ENCODE measurements at regions not wholly inside any gene's neighbourhood (a gene's known extent, or its start where the extent isn't known, plus 50 kb on each side); places are given as distances from the start of the nearest gene placed in this dataset.

DNA sequence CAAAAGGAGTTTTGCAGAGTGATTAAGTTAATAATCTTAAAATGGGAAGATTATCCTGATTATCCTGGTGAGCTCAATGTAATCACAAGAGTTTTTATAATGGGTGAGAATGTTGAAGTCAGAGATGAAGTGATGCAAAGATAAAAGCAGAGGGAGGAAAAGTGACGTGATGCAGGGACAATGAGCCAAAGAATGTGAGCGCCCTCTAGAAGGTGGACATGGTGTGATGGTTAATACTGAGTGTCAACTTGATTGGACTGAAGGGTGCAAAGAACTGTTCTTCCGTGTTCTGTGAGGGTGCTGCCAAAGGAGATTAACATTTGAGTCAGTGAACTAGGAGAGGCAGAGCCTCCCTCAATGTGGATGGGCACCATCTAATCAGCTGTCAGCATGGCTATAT lies 569.6 kb upstream of the AGTR1 start:
- no peak for DNase-seq (ENCODE audit: low spot score)
- CTCF ChIA-PET = interaction anchor here (0.6 kb wide), 1 partner anchor 336 kb away, joined by 3 read pairs; no protein-coding TSS in a partner anchor
- H3K27ac ChIP-seq = no peak overlapping the region
- TF ChIP-seq, protein P1, sequence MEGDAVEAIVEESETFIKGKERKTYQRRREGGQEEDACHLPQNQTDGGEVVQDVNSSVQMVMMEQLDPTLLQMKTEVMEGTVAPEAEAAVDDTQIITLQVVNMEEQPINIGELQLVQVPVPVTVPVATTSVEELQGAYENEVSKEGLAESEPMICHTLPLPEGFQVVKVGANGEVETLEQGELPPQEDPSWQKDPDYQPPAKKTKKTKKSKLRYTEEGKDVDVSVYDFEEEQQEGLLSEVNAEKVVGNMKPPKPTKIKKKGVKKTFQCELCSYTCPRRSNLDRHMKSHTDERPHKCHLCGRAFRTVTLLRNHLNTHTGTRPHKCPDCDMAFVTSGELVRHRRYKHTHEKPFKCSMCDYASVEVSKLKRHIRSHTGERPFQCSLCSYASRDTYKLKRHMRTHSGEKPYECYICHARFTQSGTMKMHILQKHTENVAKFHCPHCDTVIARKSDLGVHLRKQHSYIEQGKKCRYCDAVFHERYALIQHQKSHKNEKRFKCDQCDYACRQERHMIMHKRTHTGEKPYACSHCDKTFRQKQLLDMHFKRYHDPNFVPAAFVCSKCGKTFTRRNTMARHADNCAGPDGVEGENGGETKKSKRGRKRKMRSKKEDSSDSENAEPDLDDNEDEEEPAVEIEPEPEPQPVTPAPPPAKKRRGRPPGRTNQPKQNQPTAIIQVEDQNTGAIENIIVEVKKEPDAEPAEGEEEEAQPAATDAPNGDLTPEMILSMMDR (conservative IDR thresholded peaks at IDR 0.05; ENCODE audit: low read depth) = no peak
- POLR2A ChIA-PET (ENCODE audit: low non-redundant PET) = no interaction called here

DNA sequence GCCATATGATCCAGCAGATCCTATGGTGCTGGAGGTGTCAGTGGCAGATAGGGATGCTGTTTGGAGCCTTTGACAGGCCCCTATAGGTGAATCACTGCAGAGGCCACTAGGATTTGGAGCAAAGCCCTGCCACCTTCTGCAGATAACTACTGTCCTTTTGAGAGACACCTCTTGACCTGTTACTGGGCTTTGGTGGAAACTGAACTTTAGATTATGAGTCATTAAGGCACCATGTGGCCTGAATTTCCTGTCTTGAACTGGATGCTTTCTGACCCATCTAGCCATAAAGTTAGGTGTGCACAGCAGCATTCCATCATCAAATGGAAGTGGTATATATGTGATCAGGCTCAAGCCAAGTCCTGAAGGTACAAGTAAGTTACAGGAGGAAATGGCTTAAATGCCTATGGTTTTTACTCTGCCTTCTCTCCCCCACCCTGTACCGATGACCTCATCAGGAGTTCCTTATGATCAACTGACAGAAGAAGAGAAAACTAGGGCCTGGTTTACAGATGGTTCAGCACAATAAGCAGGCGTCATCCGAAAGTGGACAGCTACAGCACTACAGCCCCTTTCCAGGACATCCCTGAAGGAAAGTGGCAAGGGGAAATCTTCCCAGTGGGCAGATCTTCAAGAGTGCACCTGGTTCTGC lies 565.6 kb upstream of the AGTR1 start:
- H3K27ac ChIP-seq = no peak overlapping the region
- POLR2A ChIA-PET (ENCODE audit: low non-redundant PET) = no interaction called here
- TF ChIP-seq, protein P1 (conservative IDR thresholded peaks at IDR 0.05; ENCODE audit: low read depth) = no peak
- CTCF ChIA-PET = no interaction called here
- DNase-seq (ENCODE audit: low spot score) = no peak

DNA sequence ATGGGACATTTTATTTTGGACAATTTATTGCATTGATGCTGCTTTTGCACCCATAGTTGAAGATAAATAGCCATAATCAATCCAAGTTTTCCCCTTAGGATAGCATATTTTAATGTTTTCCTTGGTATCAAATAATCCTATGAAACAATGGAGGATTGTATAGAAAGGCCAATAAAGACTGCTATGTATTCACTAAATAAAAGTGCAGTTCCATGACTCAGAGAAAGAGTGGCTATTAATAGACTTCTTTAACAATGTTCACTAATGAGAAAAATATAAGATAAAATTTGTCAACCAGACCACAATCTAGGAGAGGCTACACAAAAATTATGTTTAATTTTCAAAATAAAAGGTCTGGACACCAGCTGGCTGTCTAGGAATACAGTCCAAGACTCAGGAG lies 560.9 kb upstream of the AGTR1 start:
- ChIA-PET POLR2A (ENCODE audit: low non-redundant PET) (no interaction called here), CTCF (no interaction called here)
- no peak for DNase-seq (ENCODE audit: low spot score)
- no peak overlapping the region for H3K27ac ChIP-seq
- TF ChIP-seq, protein P1 (conservative IDR thresholded peaks at IDR 0.05; ENCODE audit: low read depth) = no peak

DNA sequence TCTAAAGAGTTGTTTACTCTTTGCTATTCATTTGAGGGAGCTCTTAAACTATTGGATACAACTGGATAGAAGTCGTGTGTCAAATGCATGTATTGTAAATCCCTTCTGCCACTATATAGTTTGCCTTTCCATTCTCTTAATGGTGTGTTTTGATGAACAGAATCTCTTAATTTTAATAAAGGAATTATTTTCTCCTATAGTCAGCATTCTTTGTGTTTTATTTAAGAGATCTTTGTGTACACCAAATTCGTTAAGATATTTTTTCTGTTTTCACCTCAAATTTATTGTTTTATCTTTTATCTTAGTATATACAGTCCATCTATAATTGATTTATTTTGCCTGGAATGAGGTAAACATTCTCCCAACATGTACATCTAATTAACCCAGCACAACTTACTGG lies 551.5 kb upstream of the AGTR1 start:
- CTCF ChIA-PET = no interaction called here
- no peak overlapping the region for H3K27ac ChIP-seq
- TF ChIP-seq, protein P1 (conservative IDR thresholded peaks at IDR 0.05; ENCODE audit: low read depth) = no peak
- DNase-seq (ENCODE audit: low spot score) = no peak
- POLR2A ChIA-PET (ENCODE audit: low non-redundant PET) = no interaction called here

DNA sequence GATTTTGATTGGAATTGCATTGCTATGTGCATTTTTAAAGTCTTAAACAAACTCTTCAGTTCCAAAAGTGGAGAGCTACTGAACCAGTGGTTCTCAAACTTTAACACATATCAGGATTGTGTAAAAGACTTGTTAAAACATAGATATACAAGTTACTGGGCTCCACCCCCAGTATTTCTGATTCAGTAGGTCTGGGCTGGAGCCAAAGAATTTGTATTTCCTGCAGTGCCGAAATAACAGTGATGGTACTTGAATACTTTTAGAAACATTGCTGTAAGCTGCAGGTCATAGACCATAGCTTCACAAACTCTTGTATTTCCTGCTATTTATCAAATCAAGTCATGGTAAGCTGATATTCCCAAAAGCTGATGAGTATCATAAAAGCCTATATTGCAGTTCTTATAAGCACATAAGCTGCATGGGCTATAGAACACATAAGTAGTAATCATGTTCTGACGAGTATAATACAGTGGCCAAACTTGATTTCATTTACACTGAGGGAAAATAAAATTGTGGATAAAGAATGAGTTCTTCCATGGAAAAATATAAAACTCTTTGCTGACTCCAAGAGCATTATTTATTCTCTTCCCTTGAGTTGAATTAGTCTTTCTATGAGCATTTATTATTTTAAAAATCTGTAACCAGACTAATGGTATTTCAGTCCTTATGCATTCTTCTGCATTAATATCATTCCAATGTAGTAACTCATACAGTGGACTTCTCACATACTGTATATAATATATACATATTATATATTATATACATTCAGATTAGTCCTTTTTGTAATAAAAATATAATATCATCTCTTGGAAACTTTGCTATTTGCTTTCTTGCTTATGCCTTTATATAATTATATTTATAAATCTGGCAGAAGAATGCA lies 550.5 kb upstream of the AGTR1 start:
- ChIA-PET POLR2A (ENCODE audit: low non-redundant PET) (no interaction called here), CTCF (no interaction called here)
- DNase-seq (ENCODE audit: low spot score) = peak; percentile 8
- H3K27ac ChIP-seq = no peak overlapping the region
- TF ChIP-seq, protein P1 (conservative IDR thresholded peaks at IDR 0.05; ENCODE audit: low read depth) = no peak

DNA sequence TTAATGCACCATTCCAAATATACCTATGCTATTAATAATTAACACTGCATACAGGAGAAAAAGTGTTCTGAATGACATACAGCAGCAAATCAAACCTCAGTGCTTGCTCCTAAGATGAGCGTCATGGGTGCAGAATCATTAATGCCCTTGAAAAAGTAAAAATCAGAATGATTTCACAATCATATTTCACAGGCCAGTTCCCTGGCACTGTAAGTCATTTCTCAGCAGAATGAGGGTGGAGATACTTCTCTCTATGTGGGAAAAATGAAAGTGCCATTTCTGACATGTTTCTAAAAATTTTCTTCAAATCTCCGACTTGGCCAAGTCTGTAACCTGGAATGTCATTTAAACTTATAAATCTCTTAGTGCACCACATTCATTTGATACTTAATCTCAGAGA lies 549.8 kb upstream of the AGTR1 start:
- no peak overlapping the region for H3K27ac ChIP-seq
- ChIA-PET POLR2A (ENCODE audit: low non-redundant PET) (no interaction called here), CTCF (no interaction called here)
- TF ChIP-seq, protein P1 (conservative IDR thresholded peaks at IDR 0.05; ENCODE audit: low read depth) = no peak
- no peak for DNase-seq (ENCODE audit: low spot score)

All from RWPE1 (cell line).